H1 (cell line): ENCODE measurements at regions not wholly inside any gene's neighbourhood (a gene's known extent, or its start where the extent isn't known, plus 50 kb on each side); places are given as distances from the start of the nearest gene placed in this dataset.

Experiments used
- ASH2L ChIP-seq: fragments of 200-600, 300-600 bp; sonication (generic); IDR thresholded peaks from one replicate; pipeline ENCODE4 v1.7.1; 2017; ENCODE audit warnings: low read length
- BCL11A ChIP-seq, 2 experiments: IDR thresholded peaks; one replicate each; pipeline ENCODE4 v1.6.1; 2011; ENCODE audit warnings: low read depth in 2 of 2, low read length in 2 of 2, mild to moderate bottlenecking in 2 of 2
- GTF2F1 ChIP-seq: IDR thresholded peaks from 2 replicates; pipeline ENCODE4 v1.6.1; 2012; ENCODE audit warnings: low read depth, low read length, improper control_type of control experiment, borderline replicate concordance
- SP1 ChIP-seq: IDR thresholded peaks from 2 replicates; pipeline ENCODE4 v1.6.1; 2011; ENCODE audit warnings: low read depth, low read length

- no peak for TF ChIP-seq ASH2L
- no peak for TF ChIP-seq SP1
- TF ChIP-seq BCL11A (IDR thresholded peaks at IDR 0.05; ENCODE audit: low read depth in 2 of 2, low read length in 2 of 2): no peak
- no peak for TF ChIP-seq GTF2F1
These were observed 161.0 kb downstream of the PPP1R2C start (continued) for GRCh38 chrX:42616981-42617380.
